HG03442 (cell line): ENCODE measurements at regions not wholly inside any gene's neighbourhood (a gene's known extent, or its start where the extent isn't known, plus 50 kb on each side); places are given as distances from the start of the nearest gene placed in this dataset.
A peak's percentile ranks its signal among the peaks of the same experiment; 100 is the strongest.

ENCODE experiments used
- ATAC-seq: cut with Tn5 transposase; IDR thresholded peaks from one replicate; pipeline ENCODE4 v1.9.1; 2021; ENCODE audit warnings: mild to moderate bottlenecking, moderate library complexity; ENCODE audit not compliant: unreplicated experiment

- no peak for ATAC-seq
Observed at GRCh38 chr2:162974771-162975170, 136.2 kb upstream of the KCNH7 start.

GRCh38 chr2:162972383-162972782, 133.8 kb upstream of the KCNH7 start:
- ATAC-seq: peak; percentile 53

- no peak for ATAC-seq
Observed at GRCh38 chr2:162968306-162968705, 129.7 kb upstream of the KCNH7 start.

DNA sequence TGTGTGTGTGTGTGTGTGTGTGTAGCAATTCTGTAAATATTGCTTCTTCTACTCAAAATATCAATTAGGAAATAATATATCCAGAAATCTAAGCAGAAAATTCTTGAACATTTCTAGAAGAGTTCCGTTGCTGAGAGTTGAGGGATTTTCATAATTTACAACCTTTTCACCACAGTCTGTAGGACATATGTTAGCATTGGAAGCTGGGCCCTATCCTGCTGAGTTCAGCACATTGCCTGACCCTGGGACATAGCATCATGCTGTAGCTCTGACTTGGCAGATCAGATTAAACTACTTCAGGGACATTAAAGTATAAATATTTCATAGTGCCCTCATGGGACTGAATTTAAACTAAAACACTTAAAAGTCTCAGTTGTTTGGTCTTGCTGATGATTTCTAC, 129.2 kb upstream of the KCNH7 start:
- ATAC-seq: no peak

DNA sequence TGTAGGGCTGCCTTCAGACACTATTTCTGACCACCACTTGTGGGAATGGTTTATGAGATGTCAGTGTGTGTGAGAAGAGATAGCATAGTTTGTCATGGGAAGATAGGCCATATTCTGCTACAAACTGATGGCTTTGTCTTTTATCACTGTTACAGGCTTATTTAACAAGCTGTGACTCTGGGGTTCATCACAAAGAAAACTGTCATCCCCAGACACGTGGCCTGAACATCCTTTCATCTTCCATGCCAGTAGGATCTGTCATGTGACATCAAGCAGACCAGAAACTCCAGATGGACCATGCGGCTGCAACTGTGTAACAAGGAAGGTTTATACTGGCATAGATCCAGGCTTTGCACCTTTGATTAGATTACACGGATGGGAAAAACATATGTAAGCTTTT, 128.6 kb upstream of the KCNH7 start:
- no peak for ATAC-seq

- ATAC-seq: no peak
Observed at GRCh38 chr2:162965191-162965590, 126.6 kb upstream of the KCNH7 start.

GRCh38 chr2:162964513-162964912, 125.9 kb upstream of the KCNH7 start:
- no peak for ATAC-seq

GRCh38 chr2:162963156-162963555, 124.6 kb upstream of the KCNH7 start:
- no peak for ATAC-seq

DNA sequence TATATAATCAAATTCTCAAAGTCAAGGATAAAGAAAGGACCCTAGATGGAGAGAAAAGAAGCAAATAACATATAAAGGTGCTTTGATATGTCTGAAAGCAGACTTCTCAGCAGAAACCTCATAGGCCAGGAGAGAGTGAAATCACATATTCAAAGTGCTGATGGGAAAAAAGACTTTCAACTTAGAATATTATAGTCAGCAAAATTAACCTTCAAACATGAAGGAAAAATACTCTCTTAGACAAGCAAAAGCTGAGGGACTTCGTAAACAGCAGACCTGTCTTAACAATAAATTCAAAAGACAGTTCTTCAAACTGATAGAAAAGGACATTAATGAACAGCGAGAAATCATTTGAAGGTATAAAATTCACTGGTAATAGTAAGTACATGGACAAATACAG, 107.2 kb upstream of the KCNH7 start:
- ATAC-seq: no peak

- no peak for ATAC-seq
Observed at GRCh38 chr2:162938387-162938786, 99.8 kb upstream of the KCNH7 start.

- no peak for ATAC-seq
Observed at GRCh38 chr2:162934191-162934590, 95.6 kb upstream of the KCNH7 start.

DNA sequence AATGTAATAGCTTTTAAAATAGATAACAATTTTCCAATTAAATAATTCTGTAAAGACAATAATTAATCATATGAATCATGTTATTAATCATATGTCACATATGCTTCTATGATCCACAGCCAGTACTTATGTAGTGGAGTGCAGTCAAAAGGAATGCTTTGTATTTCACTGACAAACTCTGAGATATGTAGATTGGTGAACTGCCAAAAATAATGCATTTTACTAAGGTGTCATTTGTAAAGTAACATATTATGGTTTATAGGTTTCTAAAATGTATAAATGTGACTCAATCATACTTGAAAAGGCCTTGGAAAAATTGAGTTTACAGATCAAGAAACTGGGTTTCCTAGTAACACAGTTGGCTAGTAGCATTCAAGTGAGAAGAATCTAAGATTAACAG, 93.8 kb upstream of the KCNH7 start:
- no peak for ATAC-seq

DNA sequence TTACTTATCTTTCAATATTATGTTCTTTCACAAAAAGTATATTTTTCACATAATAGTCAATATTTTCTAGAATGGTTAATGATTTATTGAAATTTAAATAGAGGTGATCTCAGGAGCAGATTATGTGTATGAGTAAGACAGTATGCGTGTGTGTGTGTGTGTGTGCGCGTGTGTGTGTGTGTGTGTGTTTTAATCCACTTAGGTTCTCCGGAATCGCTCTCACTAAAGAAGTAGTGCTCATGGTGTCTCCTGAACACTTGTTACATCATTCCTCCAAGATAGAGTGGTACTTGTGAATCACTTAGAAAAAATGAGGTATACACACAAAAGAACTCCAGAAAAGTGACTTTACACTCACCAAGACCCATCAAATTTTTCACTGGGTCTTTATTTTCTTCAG, 91.0 kb upstream of the KCNH7 start:
- no peak for ATAC-seq

GRCh38 chr2:162928356-162928755, 89.8 kb upstream of the KCNH7 start:
- ATAC-seq: no peak

DNA sequence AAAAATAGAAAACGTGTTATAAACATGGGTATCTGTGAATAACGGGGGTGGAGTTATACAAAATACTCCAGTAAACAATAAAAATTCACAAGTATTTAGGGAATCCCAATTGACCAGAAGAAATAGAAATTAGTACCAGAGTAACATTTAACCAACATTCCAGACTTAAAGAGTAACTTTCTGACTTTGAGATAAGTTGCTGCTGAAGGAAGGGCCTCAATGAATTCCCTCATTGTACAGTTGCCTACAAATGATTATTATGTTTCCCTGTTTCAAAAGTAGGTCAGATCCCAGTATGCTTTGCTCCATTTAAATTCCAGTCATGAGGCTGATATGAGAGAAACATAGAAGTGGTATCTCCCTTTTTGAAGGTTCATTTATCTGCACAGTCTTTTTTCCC, 88.3 kb upstream of the KCNH7 start:
- ATAC-seq: no peak

DNA sequence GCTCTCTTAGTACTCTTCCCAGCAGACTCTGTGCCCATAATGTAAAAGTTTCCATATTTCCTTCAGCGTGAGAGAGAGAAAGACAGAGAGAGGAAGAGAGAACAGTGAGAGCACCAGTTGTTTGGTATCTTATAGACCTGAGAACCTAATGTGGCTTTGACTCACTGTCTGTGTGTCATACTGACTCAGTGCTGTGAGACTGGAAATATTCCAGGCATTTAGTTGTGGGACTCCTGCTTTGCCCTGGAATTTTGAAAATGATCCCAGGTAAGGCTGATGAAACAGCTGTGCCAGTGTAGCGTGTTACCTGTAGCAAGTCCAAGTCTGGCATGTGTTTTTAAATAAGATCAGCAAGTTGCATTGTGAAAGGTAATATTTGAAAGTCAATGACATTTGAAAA, 87.9 kb upstream of the KCNH7 start:
- ATAC-seq: no peak

GRCh38 chr2:162925595-162925994, 87.0 kb upstream of the KCNH7 start:
- ATAC-seq: peak; percentile 65

DNA sequence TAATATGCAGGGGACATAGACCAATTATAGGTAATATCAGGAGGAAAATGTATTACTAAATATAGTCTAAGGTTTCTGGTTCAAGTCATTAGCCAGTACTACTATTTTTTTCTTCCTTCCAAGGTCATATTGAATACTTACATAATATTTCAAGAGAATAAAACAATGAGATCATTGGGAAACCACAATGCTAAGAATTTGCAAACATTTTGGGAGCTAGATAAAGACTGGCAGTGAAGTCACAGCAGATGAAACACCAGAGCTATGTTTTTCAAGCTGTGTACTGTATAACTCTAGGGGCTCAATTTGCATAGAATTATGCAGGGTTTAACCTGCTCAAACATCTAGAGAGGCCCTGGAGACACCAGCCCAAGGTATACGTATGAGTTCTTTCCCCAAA, 80.5 kb upstream of the KCNH7 start:
- no peak for ATAC-seq

- ATAC-seq: no peak
Observed at GRCh38 chr2:162917626-162918025, 79.1 kb upstream of the KCNH7 start.

DNA sequence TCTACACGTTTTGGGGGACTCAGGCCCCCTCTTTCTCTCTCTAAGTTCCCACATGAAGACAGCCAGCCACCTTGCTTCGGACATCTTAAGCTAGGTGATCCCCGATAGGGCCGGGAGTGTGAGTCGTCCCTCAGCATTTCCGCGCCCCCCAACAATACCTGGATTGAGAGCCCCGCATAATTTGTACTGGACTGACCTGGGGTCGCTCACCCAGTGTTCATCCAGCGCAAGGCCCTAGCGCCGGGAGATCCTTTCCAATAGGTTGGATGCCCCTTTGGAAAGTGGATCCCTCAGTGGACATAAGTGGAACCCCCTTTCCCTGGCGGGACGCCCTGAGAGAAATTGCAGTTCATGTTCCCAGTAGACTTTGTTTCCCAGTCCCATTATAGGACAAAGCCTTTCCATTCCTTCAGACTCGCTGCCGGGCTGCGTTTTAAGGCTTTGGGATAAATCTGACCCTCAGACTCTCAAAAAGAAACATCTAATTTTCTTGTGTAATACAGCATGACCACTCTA, 77.8 kb upstream of the KCNH7 start:
- no peak for ATAC-seq

- no peak for ATAC-seq
Observed at GRCh38 chr2:162915858-162916257, 77.3 kb upstream of the KCNH7 start.

DNA sequence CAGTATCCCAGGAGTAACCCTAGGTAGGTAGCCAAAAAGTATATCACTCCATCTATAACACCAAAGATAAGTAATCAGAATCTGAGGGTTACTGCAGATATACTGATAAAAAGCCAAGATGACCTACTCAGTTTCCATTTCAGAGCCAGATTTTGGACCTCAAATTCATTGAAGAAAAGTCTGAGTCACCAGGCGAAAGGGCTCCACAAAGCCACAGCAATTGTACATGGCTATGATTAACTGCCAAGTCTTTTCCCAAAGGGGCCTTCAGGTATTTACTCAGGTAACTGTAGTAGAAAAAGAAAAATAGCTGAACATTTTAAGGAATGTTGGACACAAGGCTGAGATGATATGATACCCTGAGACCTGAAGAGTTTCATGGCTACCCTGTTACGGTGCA, 75.6 kb upstream of the KCNH7 start:
- ATAC-seq: no peak

DNA sequence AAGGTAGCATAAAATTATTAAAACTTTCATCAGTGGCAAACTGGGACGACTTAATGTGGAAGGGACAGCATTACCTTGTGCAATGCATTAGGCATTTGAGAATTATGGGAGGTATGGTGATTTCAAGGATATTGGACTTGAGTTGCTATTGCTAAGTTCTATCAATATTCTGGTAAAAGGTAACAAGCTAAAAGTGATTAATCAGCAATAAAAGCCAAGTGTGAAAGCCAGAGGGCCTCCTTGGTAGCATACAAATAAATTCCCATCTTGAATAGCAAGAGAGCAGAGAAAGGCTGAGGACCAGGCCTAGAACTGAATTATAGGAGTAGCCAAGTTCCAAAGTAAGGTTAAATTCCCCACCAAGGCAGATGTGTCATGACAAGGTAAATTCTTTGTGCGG, 74.2 kb upstream of the KCNH7 start:
- ATAC-seq: no peak

GRCh38 chr2:162908567-162908966, 70.0 kb upstream of the KCNH7 start:
- ATAC-seq: no peak
